ENCODE measurements at regions not wholly inside any gene's neighbourhood (a gene's known extent, or its start where the extent isn't known, plus 50 kb on each side); places are given as distances from the start of the nearest gene placed in this dataset.
A peak's percentile ranks its signal among the peaks of the same experiment; 100 is the strongest.

DNA sequence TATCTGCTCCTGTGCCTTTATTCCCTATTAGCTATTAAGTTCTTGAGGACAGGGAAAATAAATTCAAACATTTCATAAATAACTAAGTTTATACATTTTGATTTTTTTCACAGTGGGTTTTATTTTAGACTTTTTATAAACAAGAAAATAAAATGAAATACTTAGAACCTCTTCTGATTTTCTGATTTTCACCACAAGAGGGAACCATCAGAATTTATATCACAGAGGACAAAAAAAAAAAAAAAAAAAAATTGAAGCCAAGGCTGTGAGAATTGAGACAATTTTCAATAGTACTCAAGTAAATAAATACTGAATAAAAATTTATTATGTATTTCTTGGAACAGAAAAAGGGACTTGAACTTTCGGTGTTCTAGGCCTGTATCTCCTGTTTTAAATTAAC lies 288.1 kb downstream of the SH3BGRL start:
- Histone ChIP-seq H3K4me1 (ENCODE audit: low read length) (no peaks in the 10 kb centered on the region), H3K9ac (ENCODE audit: low read length) (no peak overlapping the region), H4K20me1 (ENCODE audit: insufficient read depth, low read depth, low read length) (no peaks in the 10 kb centered on the region), H3K4me3 (ENCODE audit: low read length) (no peak overlapping the region), H3K4me2 (ENCODE audit: low read depth, low read length, poor library complexity, severe bottlenecking) (no peak overlapping the region), H3K36me3 (ENCODE audit: insufficient read depth, low read length) (no peaks in the 10 kb centered on the region), H2AFZ (ENCODE audit: low read length) (0 out of 2 replicates have a peak overlapping the region, but pooled peaks have one; percentile 27), H3K27me3 (ENCODE audit: low read length) (no peaks in the 10 kb centered on the region), H3K9me2 (replicated peaks; ENCODE audit: insufficient read depth, low read length) (no peaks in the 10 kb centered on the region), H3K27ac (ENCODE audit: low read length) (no peak overlapping the region), H3K79me2 (ENCODE audit: low read length) (no peaks in the 10 kb centered on the region), H3K9me3 (ENCODE audit: low read length) (peaks cover 10% of the 10 kb centered on the region; the same call in 1 of the 2 replicates)
- DNase-seq = peak; percentile 63

DNA sequence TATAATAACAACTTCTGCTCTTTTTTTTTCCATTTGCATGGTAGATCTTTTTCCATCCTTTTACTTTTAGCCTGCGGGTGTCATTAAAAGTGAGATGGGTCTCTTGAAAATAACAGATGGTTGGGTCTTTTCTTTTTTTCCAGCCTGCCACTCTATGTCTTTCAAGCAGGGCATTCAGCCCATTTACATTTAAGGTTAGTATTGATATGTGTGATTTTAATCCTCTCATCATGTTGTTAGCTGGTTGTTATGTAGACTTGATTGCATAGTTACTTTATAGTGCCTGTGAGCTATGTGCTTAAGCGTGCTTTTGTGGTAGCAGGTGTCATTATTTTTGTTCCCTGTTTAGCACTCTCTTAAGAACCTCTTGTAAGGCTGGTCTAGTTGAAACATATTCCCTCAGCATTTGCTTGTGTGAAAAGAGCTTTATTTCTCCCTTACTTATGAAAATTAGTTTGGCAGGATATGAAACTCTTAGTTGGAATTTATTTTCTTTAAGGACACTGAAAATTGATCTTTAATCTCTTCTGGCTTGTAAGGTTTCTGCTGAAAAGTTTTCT lies 326.1 kb downstream of the SH3BGRL start:
- no peak overlapping the region for H3K27ac ChIP-seq (ENCODE audit: low read length)
- H3K79me2 ChIP-seq (ENCODE audit: low read length) = no peaks in the 10 kb centered on the region
- H2AFZ ChIP-seq (ENCODE audit: low read length) = no peak overlapping the region
- no peaks in the 10 kb centered on the region for H3K27me3 ChIP-seq (ENCODE audit: low read length)
- no peaks in the 10 kb centered on the region for H4K20me1 ChIP-seq (ENCODE audit: insufficient read depth, low read depth, low read length)
- no peak overlapping the region for H3K4me3 ChIP-seq (ENCODE audit: low read length)
- H3K9me2 ChIP-seq (replicated peaks; ENCODE audit: insufficient read depth, low read length) = no peaks in the 10 kb centered on the region
- no peaks in the 10 kb centered on the region for H3K36me3 ChIP-seq (ENCODE audit: insufficient read depth, low read length)
- H3K9me3 ChIP-seq (ENCODE audit: low read length) = peaks cover 17% of the 10 kb centered on the region; the same call in 1 of the 2 replicates
- no peak for DNase-seq
- no peak overlapping the region for H3K9ac ChIP-seq (ENCODE audit: low read length)
- no peaks in the 10 kb centered on the region for H3K4me1 ChIP-seq (ENCODE audit: low read length)
- H3K4me2 ChIP-seq (ENCODE audit: low read depth, low read length, poor library complexity, severe bottlenecking) = no peak overlapping the region

DNA sequence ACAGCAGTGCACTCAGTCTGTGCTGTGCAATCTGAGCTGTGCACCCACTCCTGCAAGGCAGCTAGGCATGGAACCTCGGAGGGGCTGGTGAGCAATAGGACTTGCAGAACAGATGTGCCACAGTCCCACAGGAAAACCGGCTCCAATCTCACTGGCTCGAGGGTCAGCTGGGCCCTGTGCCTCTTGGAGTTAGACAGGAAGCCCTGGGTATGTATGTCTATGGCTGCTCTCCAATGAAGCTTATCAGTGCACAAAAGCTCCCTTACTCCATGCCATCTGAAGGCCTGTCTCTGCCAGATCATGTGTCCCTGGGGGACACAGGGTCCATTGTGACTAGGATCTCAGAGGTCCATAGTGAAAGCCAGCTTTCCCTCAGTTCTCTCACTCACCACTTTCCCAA lies 335.8 kb downstream of the SH3BGRL start:
- Histone ChIP-seq H2AFZ (ENCODE audit: low read length) (no peak overlapping the region), H3K27ac (ENCODE audit: low read length) (no peak overlapping the region), H3K79me2 (ENCODE audit: low read length) (no peaks in the 10 kb centered on the region), H3K9ac (ENCODE audit: low read length) (no peak overlapping the region), H3K9me3 (ENCODE audit: low read length) (peaks cover 29% of the 10 kb centered on the region), H4K20me1 (ENCODE audit: insufficient read depth, low read depth, low read length) (no peaks in the 10 kb centered on the region), H3K4me1 (ENCODE audit: low read length) (no peaks in the 10 kb centered on the region), H3K4me3 (ENCODE audit: low read length) (no peak overlapping the region), H3K27me3 (ENCODE audit: low read length) (no peaks in the 10 kb centered on the region), H3K36me3 (ENCODE audit: insufficient read depth, low read length) (no peaks in the 10 kb centered on the region), H3K4me2 (ENCODE audit: low read depth, low read length, poor library complexity, severe bottlenecking) (no peak overlapping the region), H3K9me2 (replicated peaks; ENCODE audit: insufficient read depth, low read length) (no peaks in the 10 kb centered on the region)
- DNase-seq = no peak

DNA sequence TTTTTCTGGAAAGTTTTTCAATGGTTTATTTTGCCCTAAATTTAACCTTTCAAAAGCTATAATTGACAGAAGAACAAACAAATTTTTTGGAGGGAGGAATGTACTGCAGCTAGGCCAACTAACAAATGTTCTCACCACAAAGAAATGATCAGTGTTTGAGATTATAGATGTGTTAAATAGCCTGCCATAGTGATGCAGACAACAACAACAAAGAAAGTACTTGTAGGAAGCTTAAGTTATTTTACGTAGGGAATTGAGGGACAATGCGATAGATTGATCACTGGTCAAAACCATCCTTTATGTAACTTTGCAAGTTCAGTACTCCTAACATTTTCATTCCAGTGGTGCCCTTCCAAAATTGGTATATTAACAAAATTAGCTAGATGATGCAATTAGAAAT lies 340.4 kb downstream of the SH3BGRL start:
- H3K36me3 ChIP-seq (ENCODE audit: insufficient read depth, low read length) = no peaks in the 10 kb centered on the region
- no peak for DNase-seq
- no peak overlapping the region for H3K4me2 ChIP-seq (ENCODE audit: low read depth, low read length, poor library complexity, severe bottlenecking)

DNA sequence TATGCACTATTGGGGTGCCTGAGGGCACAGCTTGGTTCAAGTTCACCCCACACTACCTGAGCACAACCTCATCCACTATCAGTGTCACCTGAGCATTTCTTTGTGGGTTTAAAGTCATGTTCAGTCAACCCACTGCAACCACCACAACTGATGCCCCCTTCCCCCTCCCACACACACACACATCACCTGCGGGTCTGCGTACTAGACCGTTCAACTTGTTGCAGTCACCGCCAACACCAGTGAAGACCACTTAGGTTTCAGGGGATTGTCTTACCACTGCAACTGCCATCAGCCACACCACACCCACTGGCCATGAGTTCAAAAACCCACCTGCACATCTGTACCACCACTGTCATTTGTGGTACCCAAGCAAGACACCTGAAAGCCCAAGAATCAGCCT lies 355.0 kb downstream of the SH3BGRL start:
- Histone ChIP-seq H3K36me3 (ENCODE audit: insufficient read depth, low read length) (no peaks in the 10 kb centered on the region), H3K27ac (ENCODE audit: low read length) (no peak overlapping the region), H3K27me3 (ENCODE audit: low read length) (no peaks in the 10 kb centered on the region), H4K20me1 (ENCODE audit: insufficient read depth, low read depth, low read length) (no peaks in the 10 kb centered on the region), H3K4me2 (ENCODE audit: low read depth, low read length, poor library complexity, severe bottlenecking) (no peak overlapping the region), H3K4me3 (ENCODE audit: low read length) (no peak overlapping the region), H2AFZ (ENCODE audit: low read length) (no peak overlapping the region), H3K4me1 (ENCODE audit: low read length) (no peaks in the 10 kb centered on the region), H3K79me2 (ENCODE audit: low read length) (no peaks in the 10 kb centered on the region), H3K9ac (ENCODE audit: low read length) (no peak overlapping the region), H3K9me3 (ENCODE audit: low read length) (peaks cover 19% of the 10 kb centered on the region), H3K9me2 (replicated peaks; ENCODE audit: insufficient read depth, low read length) (no peaks in the 10 kb centered on the region)
- DNase-seq = no peak

More for the DNA sequence above, 340.4 kb downstream of the SH3BGRL start:
- Histone ChIP-seq H3K4me1 (ENCODE audit: low read length) (no peaks in the 10 kb centered on the region), H2AFZ (ENCODE audit: low read length) (no peak overlapping the region), H4K20me1 (ENCODE audit: insufficient read depth, low read depth, low read length) (no peaks in the 10 kb centered on the region), H3K27me3 (ENCODE audit: low read length) (no peaks in the 10 kb centered on the region), H3K9me2 (replicated peaks; ENCODE audit: insufficient read depth, low read length) (no peaks in the 10 kb centered on the region), H3K9ac (ENCODE audit: low read length) (no peak overlapping the region), H3K4me3 (ENCODE audit: low read length) (no peak overlapping the region), H3K27ac (ENCODE audit: low read length) (no peak overlapping the region), H3K9me3 (ENCODE audit: low read length) (peaks cover 39% of the 10 kb centered on the region), H3K79me2 (ENCODE audit: low read length) (no peaks in the 10 kb centered on the region)

DNA sequence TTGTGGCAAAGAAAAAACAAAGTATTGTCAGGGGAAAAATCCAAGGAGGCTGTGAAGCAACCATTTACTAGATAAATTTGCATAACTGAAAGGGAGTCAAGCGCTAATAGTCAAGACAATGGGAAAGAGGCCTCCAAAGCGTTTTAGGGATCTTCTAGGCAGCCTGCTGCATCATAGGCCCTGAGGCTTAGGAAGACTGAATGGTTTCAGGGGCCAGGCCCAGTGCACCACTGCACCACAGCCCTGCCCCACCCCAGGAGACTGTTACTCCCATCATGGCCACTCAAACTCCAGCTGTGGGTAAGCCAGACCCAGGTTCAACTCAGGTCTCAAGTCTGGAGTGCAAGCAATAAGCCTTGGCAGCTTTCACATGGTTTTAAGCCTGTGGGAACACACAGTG lies 362.9 kb downstream of the SH3BGRL start:
- Histone ChIP-seq H3K4me2 (ENCODE audit: low read depth, low read length, poor library complexity, severe bottlenecking) (no peak overlapping the region), H3K9me2 (replicated peaks; ENCODE audit: insufficient read depth, low read length) (no peaks in the 10 kb centered on the region), H4K20me1 (ENCODE audit: insufficient read depth, low read depth, low read length) (no peaks in the 10 kb centered on the region), H3K9ac (ENCODE audit: low read length) (no peak overlapping the region), H3K4me1 (ENCODE audit: low read length) (no peaks in the 10 kb centered on the region), H3K27ac (ENCODE audit: low read length) (no peak overlapping the region), H2AFZ (ENCODE audit: low read length) (no peak overlapping the region), H3K36me3 (ENCODE audit: insufficient read depth, low read length) (no peaks in the 10 kb centered on the region), H3K4me3 (ENCODE audit: low read length) (no peak overlapping the region), H3K79me2 (ENCODE audit: low read length) (no peaks in the 10 kb centered on the region), H3K9me3 (ENCODE audit: low read length) (peaks cover 27% of the 10 kb centered on the region), H3K27me3 (ENCODE audit: low read length) (no peaks in the 10 kb centered on the region)
- no peak for DNase-seq

DNA sequence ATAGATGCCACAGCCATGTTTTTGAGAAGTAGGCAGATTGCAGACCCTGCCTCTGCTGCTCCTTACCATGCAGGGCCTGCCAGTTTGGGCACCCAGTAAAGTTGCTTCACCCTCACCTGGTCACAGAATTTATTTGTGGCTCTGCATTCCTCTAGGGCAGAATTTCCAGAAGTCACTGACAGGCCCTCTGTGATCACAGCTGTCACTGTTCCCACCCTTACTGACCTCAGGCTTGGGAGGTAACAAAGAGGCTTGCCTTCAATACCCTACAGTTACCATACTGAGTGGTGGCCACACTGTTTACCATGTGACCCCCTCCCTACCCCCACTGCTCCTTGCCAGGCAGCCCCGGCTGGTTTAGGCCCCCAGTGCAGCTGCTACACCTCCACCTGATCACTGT lies 375.1 kb downstream of the SH3BGRL start:
- no peak overlapping the region for H2AFZ ChIP-seq (ENCODE audit: low read length)
- H3K36me3 ChIP-seq (ENCODE audit: insufficient read depth, low read length) = no peaks in the 10 kb centered on the region

DNA sequence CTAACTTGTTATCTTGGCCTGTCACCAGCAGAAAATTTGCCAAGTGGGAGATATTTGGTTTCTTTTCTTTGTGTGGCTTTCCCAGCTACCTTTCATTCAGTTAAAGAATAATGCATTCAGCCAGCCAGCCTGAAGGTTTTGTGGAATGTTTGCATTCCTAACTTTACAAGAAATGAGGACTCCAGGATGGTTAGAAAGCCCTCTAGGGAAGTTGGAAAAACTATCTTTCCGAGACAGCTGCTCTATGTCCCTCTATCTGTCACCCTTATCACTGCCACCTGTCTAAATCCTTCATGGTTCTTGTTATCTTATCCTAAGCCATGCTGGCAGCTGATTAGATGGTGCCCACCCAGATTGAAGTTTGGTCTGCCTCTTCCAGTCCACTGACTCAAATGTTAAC lies 384.2 kb downstream of the SH3BGRL start:
- Histone ChIP-seq H3K36me3 (ENCODE audit: insufficient read depth, low read length) (no peaks in the 10 kb centered on the region), H3K4me2 (ENCODE audit: low read depth, low read length, poor library complexity, severe bottlenecking) (no peak overlapping the region), H4K20me1 (ENCODE audit: insufficient read depth, low read depth, low read length) (no peaks in the 10 kb centered on the region), H3K9me3 (ENCODE audit: low read length) (peaks cover 5% of the 10 kb centered on the region), H3K9me2 (replicated peaks; ENCODE audit: insufficient read depth, low read length) (no peaks in the 10 kb centered on the region; the same call in 1 of the 2 replicates), H3K4me3 (ENCODE audit: low read length) (no peak overlapping the region), H3K4me1 (ENCODE audit: low read length) (no peaks in the 10 kb centered on the region), H3K27ac (ENCODE audit: low read length) (no peak overlapping the region), H3K9ac (ENCODE audit: low read length) (no peak overlapping the region), H3K27me3 (ENCODE audit: low read length) (no peaks in the 10 kb centered on the region), H2AFZ (ENCODE audit: low read length) (no peak overlapping the region), H3K79me2 (ENCODE audit: low read length) (no peaks in the 10 kb centered on the region)
- DNase-seq = no peak

More for the DNA sequence above, 375.1 kb downstream of the SH3BGRL start:
- H3K4me1 ChIP-seq (ENCODE audit: low read length) = no peaks in the 10 kb centered on the region
- H3K79me2 ChIP-seq (ENCODE audit: low read length) = no peaks in the 10 kb centered on the region
- H3K4me3 ChIP-seq (ENCODE audit: low read length) = no peak overlapping the region
- no peak for DNase-seq
- H3K4me2 ChIP-seq (ENCODE audit: low read depth, low read length, poor library complexity, severe bottlenecking) = no peak overlapping the region
- H3K9ac ChIP-seq (ENCODE audit: low read length) = no peak overlapping the region
- no peaks in the 10 kb centered on the region for H4K20me1 ChIP-seq (ENCODE audit: insufficient read depth, low read depth, low read length)
- no peaks in the 10 kb centered on the region for H3K27me3 ChIP-seq (ENCODE audit: low read length)
- peaks cover 8% of the 10 kb centered on the region for H3K9me3 ChIP-seq (ENCODE audit: low read length)
- H3K27ac ChIP-seq (ENCODE audit: low read length) = no peak overlapping the region
- no peaks in the 10 kb centered on the region for H3K9me2 ChIP-seq (replicated peaks; ENCODE audit: insufficient read depth, low read length)
